ENCODE measurements at regions not wholly inside any gene's neighbourhood (a gene's known extent, or its start where the extent isn't known, plus 50 kb on each side); places are given as distances from the start of the nearest gene placed in this dataset.

DNA sequence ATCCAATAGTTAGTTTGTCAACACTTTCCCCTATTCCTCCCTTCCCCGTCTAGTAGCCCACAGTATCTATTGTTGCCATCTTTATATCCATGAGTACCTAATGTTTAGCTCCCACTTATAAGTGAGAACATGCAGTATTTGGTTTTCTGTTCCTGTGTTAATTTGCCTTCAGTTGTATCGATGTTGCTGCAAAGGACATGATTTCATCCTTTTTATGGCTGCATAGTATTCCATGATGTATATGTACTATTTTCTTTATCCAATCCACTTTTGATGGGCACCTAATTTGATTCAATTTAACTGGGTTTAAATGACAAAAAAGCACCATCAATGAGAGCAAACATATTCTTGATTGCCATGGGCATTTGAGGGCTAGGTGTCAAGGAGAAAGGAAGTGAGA is 321.5 kb upstream of the TBX18 start:
- no peak for TF ChIP-seq POLR2A (IDR thresholded peaks at IDR 0.05)
- TF ChIP-seq CTCF (IDR thresholded peaks at IDR 0.05), result no peak
